SK-N-SH treated with all-trans-retinoic acid at 6 μM for 48 hours (cell line): ENCODE measurements at regions not wholly inside any gene's neighbourhood (a gene's known extent, or its start where the extent isn't known, plus 50 kb on each side); places are given as distances from the start of the nearest gene placed in this dataset.

ENCODE experiments used
- ATAC-seq: fragments of 200-7000 bp; cut with Tn5 transposase; 3 replicates; pipeline ENCODE4 v1.9.1; 2020; ENCODE audit warnings: mild to moderate bottlenecking, moderate library complexity
- ARNTL ChIP-seq: fragments of 450-650 bp; formaldehyde crosslinking; IDR thresholded peaks from 2 replicates; pipeline ENCODE4 v1.5.0; 2020; ENCODE audit warnings: low read depth, mild to moderate bottlenecking, moderate library complexity, borderline replicate concordance
- BACH2 ChIP-seq: fragments of 250-450 bp; sonication (Bioruptor Pico); IDR thresholded peaks from 2 replicates; pipeline ENCODE4 v1.9.0; 2021; ENCODE audit warnings: mild to moderate bottlenecking, borderline replicate concordance
- CREB5 ChIP-seq: fragments of 250-450 bp; sonication (Bioruptor Pico); IDR thresholded peaks from 2 replicates; pipeline ENCODE4 v1.5.1; 2020; ENCODE audit warnings: low read depth, mild to moderate bottlenecking, moderate library complexity
- CSDC2 ChIP-seq: fragments of 250-450 bp; sonication (Bioruptor Pico); IDR thresholded peaks from 2 replicates; pipeline ENCODE4 v1.5.0; 2020; ENCODE audit warnings: mild to moderate bottlenecking, moderate library complexity
- CSRNP3 ChIP-seq: fragments of 250-450 bp; sonication (Bioruptor Pico); IDR thresholded peaks from 2 replicates; pipeline ENCODE4 v1.5.1; 2021; ENCODE audit warnings: mild to moderate bottlenecking, moderate library complexity
- ESRRG ChIP-seq: fragments of 250-450 bp; sonication (Bioruptor Pico); IDR thresholded peaks from 2 replicates; pipeline ENCODE4 v1.6.1; 2021; ENCODE audit warnings: mild to moderate bottlenecking
- GLIS3 ChIP-seq: fragments of 250-450 bp; sonication (Bioruptor Pico); IDR thresholded peaks from 2 replicates; pipeline ENCODE4 v1.5.0; 2020; ENCODE audit warnings: mild to moderate bottlenecking, moderate library complexity
- OSR1 ChIP-seq: fragments of 250-450 bp; sonication (Bioruptor Pico); IDR thresholded peaks from 2 replicates; pipeline ENCODE4 v1.8.0; 2022; ENCODE audit warnings: moderate library complexity, mild to moderate bottlenecking, inconsistent platforms
- PATZ1 ChIP-seq: fragments of 250-450 bp; sonication (Bioruptor Pico); IDR thresholded peaks from 2 replicates; pipeline ENCODE4 v1.8.0; 2020; ENCODE audit warnings: mild to moderate bottlenecking, moderate library complexity, borderline replicate concordance
- POU6F1 ChIP-seq: fragments of 250-450 bp; sonication (Bioruptor Pico); IDR thresholded peaks from 2 replicates; pipeline ENCODE4 v1.8.0; 2021; ENCODE audit warnings: low read depth, mild to moderate bottlenecking, moderate library complexity, borderline replicate concordance
- PPARA ChIP-seq: fragments of 250-450 bp; sonication (Bioruptor Pico); IDR thresholded peaks from 2 replicates; pipeline ENCODE4 v1.5.0; 2020; ENCODE audit warnings: mild to moderate bottlenecking, borderline replicate concordance
- RARB ChIP-seq: fragments of 250-450 bp; sonication (Bioruptor Pico); IDR thresholded peaks from 2 replicates; pipeline ENCODE4 v1.8.0; 2021; ENCODE audit warnings: mild to moderate bottlenecking, moderate library complexity
- SNAI2 ChIP-seq: fragments of 250-450 bp; sonication (Bioruptor Pico); IDR thresholded peaks from 2 replicates; pipeline ENCODE4 v1.5.0; 2020; ENCODE audit warnings: mild to moderate bottlenecking, moderate library complexity
- TCF4 ChIP-seq: fragments of 250-450 bp; sonication (Bioruptor Pico); IDR thresholded peaks from 2 replicates; pipeline ENCODE4 v1.8.0; 2021; ENCODE audit warnings: mild to moderate bottlenecking, moderate library complexity, borderline replicate concordance
- TOX ChIP-seq: fragments of 250-450 bp; sonication (Bioruptor Pico); IDR thresholded peaks from 2 replicates; pipeline ENCODE4 v1.8.0; 2021; ENCODE audit warnings: mild to moderate bottlenecking, moderate library complexity, borderline replicate concordance
- TSHZ2 ChIP-seq: fragments of 250-450 bp; sonication (Bioruptor Pico); IDR thresholded peaks from 2 replicates; pipeline ENCODE4 v1.5.0; 2020; ENCODE audit warnings: mild to moderate bottlenecking, moderate library complexity
- ZC3H10 ChIP-seq: fragments of 250-450 bp; sonication (Bioruptor Pico); IDR thresholded peaks from 2 replicates; pipeline ENCODE4 v1.5.1; 2021; ENCODE audit warnings: mild to moderate bottlenecking, moderate library complexity
- ZFP3 ChIP-seq: fragments of 250-450 bp; sonication (Bioruptor Pico); IDR thresholded peaks from 2 replicates; pipeline ENCODE4 v1.5.0; 2020; ENCODE audit warnings: mild to moderate bottlenecking, moderate library complexity
- ZFP30 ChIP-seq: fragments of 450-650 bp; formaldehyde crosslinking; IDR thresholded peaks from 2 replicates; pipeline ENCODE4 v1.5.0; 2022; ENCODE audit warnings: mild to moderate bottlenecking, moderate library complexity
- ZNF565 ChIP-seq: fragments of 450-650 bp; formaldehyde crosslinking; conservative IDR thresholded peaks from 2 replicates; pipeline ENCODE4 v1.5.0; 2020; ENCODE audit warnings: low read depth, mild to moderate bottlenecking, moderate library complexity
- ZNF70 ChIP-seq: fragments of 450-650 bp; formaldehyde crosslinking; IDR thresholded peaks from 2 replicates; pipeline ENCODE4 v1.5.0; 2020; ENCODE audit warnings: mild to moderate bottlenecking, moderate library complexity
- ZNF8 ChIP-seq: fragments of 450-650 bp; formaldehyde crosslinking; IDR thresholded peaks from 2 replicates; pipeline ENCODE4 v1.5.0; 2020; ENCODE audit warnings: mild to moderate bottlenecking, moderate library complexity

- TF ChIP-seq POU6F1 (CRISPR knock-in tag): no peak
- no peak for TF ChIP-seq TCF4
- TF ChIP-seq OSR1: no peak
- TF ChIP-seq CSDC2 (CRISPR knock-in tag): no peak
- no peak for TF ChIP-seq TOX (CRISPR knock-in tag)
- no peak for TF ChIP-seq PATZ1 (CRISPR knock-in tag)
These were observed 1034.7 kb upstream of the RAG2 start (continued) for GRCh38 chr11:37632748-37633147.

GRCh38 chr11:37630866-37631265, 1032.8 kb upstream of the RAG2 start:
- TF ChIP-seq CSRNP3 (CRISPR knock-in tag): no peak
- no peak for TF ChIP-seq SNAI2
- TF ChIP-seq GLIS3 (CRISPR knock-in tag): no peak
- TF ChIP-seq BACH2 (CRISPR knock-in tag): no peak
- TF ChIP-seq RARB (CRISPR knock-in tag): no peak
- no peak for TF ChIP-seq PATZ1 (CRISPR knock-in tag)
- TF ChIP-seq TSHZ2 (CRISPR knock-in tag): no peak
- no peak for TF ChIP-seq ZNF565 (CRISPR knock-in tag)
- TF ChIP-seq CSDC2 (CRISPR knock-in tag): no peak
- no peak for TF ChIP-seq ESRRG
- TF ChIP-seq ZFP30: no peak
- TF ChIP-seq ZFP3 (CRISPR knock-in tag): no peak
- no peak for TF ChIP-seq ZNF70 (CRISPR knock-in tag)
- no peak for TF ChIP-seq PPARA (CRISPR knock-in tag)
- no peak for ATAC-seq

GRCh38 chr11:37623778-37624177, 1025.7 kb upstream of the RAG2 start:
- no peak for ATAC-seq
- TF ChIP-seq ESRRG (no peak), ZNF8 (CRISPR knock-in tag) (no peak), ZNF70 (CRISPR knock-in tag) (no peak), ARNTL (CRISPR knock-in tag) (no peak), SNAI2 (no peak), ZFP3 (CRISPR knock-in tag) (no peak), ZC3H10 (CRISPR knock-in tag) (no peak), ZNF565 (CRISPR knock-in tag) (no peak), RARB (CRISPR knock-in tag) (no peak), OSR1 (no peak), CREB5 (no peak), POU6F1 (CRISPR knock-in tag) (no peak), TSHZ2 (CRISPR knock-in tag) (no peak), TOX (CRISPR knock-in tag) (no peak)
